Transverse colon (tissue), 4 donors: ENCODE measurements at regions not wholly inside any gene's neighbourhood (a gene's known extent, or its start where the extent isn't known, plus 50 kb on each side); places are given as distances from the start of the nearest gene placed in this dataset.

Experiments
- CTCF ChIP-seq, 5 experiments: fragments of 200-600 bp in 3 of 5; fragments of 450-650 bp in 2 of 5; sonication (generic) in 3 of 5; IDR thresholded peaks; 1 replicate in 2 of 5; 2 replicates in 3 of 5; pipeline ENCODE4 v1.5.1; 2016 to 2017; ENCODE audit warnings: antibody characterized with exemption in 5 of 5, inconsistent platforms in 3 of 5, mild to moderate bottlenecking in 2 of 5, moderate library complexity in 1 of 5
- EP300 ChIP-seq: sonication (generic); formaldehyde crosslinking; IDR thresholded peaks from one replicate; pipeline ENCODE4 v1.6.1; 2017; ENCODE audit warnings: antibody characterized with exemption, low read depth
- POLR2A ChIP-seq: fragments of 450-650 bp; IDR thresholded peaks from one replicate; pipeline ENCODE4 v1.6.1; 2016; ENCODE audit warnings: antibody characterized with exemption, mild to moderate bottlenecking, moderate library complexity
- POLR2AphosphoS5 ChIP-seq, 3 donors: sonication (generic); formaldehyde crosslinking; IDR thresholded peaks; one replicate each; pipeline ENCODE4 v1.6.1; 2016; ENCODE audit warnings: antibody characterized with exemption in 3 of 3

- no peak for TF ChIP-seq POLR2AphosphoS5 (IDR thresholded peaks at IDR 0.05)
- TF ChIP-seq EP300 = no peak
- TF ChIP-seq CTCF (IDR thresholded peaks at IDR 0.05) = no peak
- TF ChIP-seq POLR2A = no peak
Measured at GRCh38 chr13:58620176-58620575, 988.6 kb downstream of the PCDH17 start.
